GM21526 (cell line): ENCODE measurements at regions not wholly inside any gene's neighbourhood (a gene's known extent, or its start where the extent isn't known, plus 50 kb on each side); places are given as distances from the start of the nearest gene placed in this dataset.
"Not testable (repeated sequence)": the region's sequence is repeated elsewhere in the genome, so short reads cannot be mapped to it uniquely, and the experiment has no call there.

Experiments
- ATAC-seq: cut with Tn5 transposase; IDR thresholded peaks from one replicate; pipeline ENCODE4 v1.9.1; 2021; ENCODE audit warnings: moderate library complexity; ENCODE audit not compliant: unreplicated experiment, low FRiP score

DNA sequence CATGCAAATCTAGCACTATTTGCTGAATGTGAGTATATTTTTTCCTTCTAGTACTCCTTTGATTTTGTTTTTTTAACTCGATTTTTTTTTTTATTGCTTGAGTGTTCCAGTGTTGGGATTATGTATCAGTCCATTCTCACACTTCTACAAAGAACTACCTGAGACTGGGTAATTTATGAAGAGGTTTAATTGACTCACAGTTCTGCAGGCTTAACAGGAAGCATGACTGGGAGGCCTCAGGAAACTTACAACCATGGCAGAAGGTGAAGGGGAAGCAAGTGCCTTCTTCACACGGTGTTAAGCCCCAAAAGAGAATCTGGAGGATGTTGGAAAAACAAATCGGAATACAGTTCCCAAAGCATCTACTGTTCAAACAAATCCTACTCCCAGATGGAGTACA, 69.1 kb downstream of the ZNF518B start:
- ATAC-seq = not testable (repeated sequence)

GRCh38 chr4:10385994-10386394, 71.2 kb downstream of the ZNF518B start:
- ATAC-seq = no peak

DNA sequence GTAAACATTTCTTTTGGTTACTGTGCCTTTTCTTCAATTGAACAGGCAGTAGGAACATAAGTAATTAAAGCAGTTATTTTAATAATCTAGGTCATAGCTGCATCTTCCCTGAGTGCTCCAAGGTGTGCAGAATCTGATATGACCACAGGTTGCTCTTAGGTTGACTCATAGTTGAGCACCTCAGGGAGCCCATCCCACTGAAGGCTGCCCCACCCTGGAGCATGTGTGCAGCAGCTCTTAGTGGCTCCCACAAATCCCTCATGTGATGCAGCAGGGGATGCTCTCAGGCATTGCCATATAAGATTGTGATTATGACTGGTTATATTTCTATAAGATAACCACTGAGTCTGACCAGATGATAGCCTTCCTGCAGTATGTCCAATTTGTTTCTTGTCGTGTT, 72.3 kb downstream of the ZNF518B start:
- no peak for ATAC-seq

GRCh38 chr4:10383417-10383816, 73.8 kb downstream of the ZNF518B start:
- ATAC-seq = no peak

GRCh38 chr4:10382171-10382570, 75.1 kb downstream of the ZNF518B start:
- not testable (repeated sequence) for ATAC-seq

DNA sequence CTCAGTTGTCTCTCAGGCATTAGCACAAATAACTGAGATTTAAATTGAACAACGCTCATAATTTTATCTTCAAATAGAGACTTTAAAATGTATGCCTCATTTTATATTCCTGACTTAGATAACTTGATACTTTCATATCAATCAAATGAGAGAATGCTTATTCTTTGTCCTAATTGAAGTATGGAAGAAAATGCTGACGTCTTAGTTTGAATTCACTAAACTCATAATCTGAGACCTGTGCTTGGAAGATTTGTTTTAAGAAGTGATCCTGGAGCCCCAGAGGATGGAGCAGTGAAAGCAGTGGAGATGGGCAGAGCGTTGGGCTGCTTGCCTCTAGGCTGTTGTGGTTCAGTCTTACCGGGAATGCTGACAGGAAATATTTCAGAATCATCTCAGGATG, 76.1 kb downstream of the ZNF518B start:
- no peak for ATAC-seq

GRCh38 chr4:10380735-10381134, 76.5 kb downstream of the ZNF518B start:
- ATAC-seq = no peak

DNA sequence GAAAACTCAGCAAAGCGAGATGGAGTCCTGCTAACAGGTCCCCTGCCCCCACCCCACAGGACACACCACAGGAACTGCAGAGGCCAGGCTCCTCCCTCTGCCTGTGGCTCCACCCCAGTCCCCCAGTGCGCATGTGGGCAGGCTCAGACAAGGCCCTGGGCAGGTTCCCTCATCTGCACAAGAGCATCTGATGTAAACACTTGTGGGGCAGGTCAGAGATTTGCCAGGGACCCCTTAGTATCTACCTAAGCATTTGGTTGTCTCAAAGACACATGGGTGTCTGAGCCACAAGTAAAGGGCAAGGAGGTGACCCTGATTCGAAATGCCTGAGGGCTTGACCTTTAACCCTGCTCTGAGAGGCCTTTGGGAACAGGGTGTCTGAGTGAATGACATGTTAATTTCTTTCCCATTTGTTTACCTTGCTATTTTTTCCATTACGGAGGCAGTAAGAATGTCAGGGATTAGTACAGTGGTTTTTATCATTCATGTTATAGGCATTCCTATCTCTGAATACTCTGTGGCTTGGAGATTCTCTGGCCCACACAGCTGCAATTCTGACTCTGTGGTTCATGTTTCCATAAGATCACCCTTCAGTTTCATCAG, 85.3 kb downstream of the ZNF518B start:
- ATAC-seq = no peak

- no peak for ATAC-seq
These were observed 86.1 kb downstream of the ZNF518B start for GRCh38 chr4:10371121-10371520.

DNA sequence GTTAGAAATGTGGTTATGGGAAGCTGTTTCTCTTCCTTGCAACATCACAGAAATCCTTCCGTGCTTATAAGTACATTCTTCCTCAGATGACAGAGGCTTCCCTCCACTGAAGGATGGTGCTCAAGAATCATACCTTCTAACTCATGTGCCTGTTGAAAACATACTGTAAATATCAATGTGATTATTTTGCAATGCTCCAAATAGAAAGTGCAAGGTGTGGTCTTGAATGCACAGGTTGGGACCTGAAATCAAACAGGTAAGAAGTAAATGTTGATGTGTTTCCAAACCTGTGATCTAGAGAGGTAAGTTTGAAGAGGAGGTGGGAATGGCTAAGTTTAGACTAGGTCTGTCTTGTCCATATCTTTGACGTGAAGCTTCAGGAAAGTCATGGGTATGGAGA, 87.7 kb downstream of the ZNF518B start:
- no peak for ATAC-seq

DNA sequence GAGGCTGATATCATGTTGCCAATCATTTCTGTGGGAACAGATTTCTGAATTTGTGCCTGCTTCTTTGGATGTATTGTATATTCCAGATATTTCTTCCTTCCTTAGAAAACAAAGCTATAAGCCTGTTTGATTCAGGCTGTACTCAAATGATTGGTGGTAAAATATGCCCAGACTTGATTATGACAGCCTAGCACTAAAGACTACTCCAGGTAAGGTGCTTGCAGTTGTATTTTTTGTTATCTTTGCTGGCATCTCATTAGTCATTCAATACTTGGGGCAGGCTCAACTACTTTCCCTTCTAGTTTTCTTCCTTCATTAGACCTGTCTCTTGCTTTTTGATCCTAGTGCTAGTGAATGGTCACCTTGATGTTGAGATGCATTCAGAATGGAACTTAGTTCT, 90.6 kb downstream of the ZNF518B start:
- ATAC-seq = no peak

DNA sequence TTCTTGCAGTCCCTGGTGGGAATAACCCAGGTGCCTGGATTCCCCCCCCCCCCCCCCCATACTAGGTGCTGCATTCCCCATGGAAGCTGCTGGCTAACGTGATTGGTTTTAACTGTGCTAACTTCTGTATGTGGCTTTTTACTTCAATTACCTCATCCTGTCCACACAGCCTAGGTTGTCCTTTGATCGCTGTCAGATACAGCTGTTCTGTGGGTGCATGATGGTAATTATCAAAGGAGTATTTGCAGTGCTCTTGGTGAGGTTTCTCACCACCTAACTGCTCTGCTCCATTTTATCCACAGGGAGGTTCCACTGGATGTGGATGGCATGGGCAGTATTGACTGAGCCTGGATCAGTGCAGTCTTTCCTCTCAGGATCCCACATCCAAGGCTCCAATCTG, 93.0 kb downstream of the ZNF518B start:
- ATAC-seq = no peak

DNA sequence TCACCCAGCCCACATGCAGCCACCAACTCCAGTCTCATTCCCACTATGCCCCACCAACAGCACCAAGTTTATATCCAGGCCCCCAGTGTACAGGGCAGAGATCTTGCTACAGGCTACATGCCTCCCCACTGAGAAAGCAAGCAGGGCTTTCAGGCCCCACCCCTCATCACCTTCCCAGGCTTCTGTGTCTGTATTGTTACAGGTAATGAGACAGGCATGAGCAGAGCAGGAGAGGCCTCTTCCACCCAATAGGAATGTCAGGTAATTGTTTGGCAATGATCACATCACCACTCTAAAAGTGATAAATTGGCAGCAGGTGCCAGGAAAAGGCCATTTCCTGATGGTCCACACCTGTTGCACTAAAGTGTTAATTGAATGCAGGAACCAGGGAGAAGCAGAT, 102.5 kb downstream of the ZNF518B start:
- no peak for ATAC-seq

DNA sequence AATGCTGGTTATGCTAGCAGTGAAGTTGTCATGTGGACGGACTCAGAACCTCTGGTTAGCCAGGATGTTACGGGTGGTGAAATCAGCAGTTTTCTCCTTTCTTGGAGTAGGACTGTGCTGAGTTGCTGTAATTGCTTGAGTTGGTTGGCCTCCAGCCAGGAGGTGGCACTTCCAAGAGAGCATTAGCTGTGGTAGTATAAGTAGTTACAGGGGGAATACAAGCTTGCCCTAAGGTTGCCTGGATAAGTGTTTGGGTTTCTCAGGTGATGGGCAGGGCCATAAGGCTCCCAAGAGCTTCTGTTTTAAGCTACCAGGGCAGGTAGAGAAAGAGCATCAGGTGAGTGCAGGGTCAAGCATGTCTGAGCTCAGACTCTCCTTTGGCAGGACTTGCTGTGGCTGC, 103.0 kb downstream of the ZNF518B start:
- ATAC-seq = no peak

DNA sequence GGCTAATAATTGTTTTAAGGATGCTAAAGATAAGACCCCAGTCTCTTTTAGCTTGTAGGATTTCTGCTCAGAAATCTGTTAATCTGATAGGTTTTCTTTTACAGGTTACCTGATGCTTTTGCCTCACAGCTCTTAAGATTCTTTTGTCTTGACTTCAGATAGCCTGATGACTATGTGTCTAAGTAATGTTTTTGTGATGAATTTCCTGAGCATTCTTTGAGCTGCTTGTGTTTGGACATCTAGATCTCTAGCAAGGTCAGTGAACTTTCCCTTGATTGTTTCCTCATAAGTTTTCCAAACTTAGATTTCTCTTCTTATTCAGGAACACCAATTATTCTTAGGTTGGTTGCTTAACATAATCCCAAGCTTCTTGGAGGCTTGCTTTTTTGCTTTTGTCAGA, 104.1 kb downstream of the ZNF518B start:
- ATAC-seq = no peak

DNA sequence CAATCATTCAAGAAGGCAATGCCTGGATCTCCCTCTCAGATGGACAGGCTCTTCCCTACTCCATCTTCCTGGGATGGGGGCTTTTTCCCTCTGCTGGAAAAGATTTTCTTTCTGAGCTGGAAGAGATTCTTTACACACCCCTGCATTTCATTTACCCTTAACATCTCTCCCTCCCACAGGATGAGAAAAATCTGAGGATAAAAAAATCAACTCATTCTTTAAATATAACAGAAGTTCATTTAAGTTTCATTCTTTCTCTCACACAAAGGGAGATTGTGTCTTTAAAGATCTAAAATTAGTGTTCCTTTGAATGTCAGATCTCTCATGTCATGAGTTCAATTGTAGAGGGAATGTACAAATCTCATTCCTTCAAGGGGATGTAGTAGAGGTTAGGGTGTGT, 109.0 kb downstream of the ZNF518B start:
- ATAC-seq = no peak

DNA sequence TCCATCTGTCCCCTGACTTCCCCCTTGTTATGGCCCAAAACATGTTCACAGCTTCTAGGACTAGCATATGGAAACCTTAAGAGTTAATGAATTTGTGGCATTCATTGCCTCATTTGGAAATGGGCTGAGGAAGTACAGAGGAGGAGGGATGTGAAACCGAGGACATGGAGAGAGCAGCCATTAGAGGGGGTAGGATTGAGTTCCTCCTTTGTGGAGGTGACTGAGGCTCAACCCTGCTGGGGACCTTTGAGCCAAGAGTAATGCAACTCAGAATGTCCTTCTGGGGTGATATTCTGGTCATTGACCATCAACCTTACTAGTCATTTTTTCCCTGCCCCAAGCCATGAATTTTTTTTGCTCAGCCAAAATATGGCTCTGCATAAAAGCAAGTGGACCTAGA, 109.4 kb downstream of the ZNF518B start:
- ATAC-seq = no peak

DNA sequence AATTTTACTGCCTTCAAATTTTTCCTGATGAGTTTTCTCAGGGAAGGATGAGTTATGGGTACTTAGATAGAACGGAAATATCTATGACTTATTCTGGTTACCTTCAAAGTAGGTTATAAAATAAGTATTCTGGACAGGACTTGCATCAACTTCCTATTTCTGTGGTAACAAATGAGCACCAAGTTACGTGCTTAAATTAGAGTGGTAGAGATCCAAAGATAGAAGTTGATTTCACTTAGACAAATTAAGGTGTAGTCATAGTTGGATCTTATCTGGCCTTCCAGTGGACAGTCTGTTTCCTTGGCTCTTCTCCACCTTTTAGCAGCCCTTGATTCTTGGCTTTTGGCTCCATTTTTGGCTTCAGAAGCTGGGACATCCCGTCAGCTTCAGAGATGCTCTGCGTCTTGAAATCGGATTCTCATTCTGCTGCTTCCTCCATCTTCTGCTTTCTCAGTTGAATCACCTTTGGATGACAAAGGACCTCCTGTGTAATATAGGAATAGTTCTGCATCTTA, 109.9 kb downstream of the ZNF518B start:
- ATAC-seq = no peak

- ATAC-seq = no peak
These were observed 111.2 kb downstream of the ZNF518B start for GRCh38 chr4:10346023-10346422.

- no peak for ATAC-seq
These were observed 111.8 kb downstream of the ZNF518B start for GRCh38 chr4:10345381-10345784.

DNA sequence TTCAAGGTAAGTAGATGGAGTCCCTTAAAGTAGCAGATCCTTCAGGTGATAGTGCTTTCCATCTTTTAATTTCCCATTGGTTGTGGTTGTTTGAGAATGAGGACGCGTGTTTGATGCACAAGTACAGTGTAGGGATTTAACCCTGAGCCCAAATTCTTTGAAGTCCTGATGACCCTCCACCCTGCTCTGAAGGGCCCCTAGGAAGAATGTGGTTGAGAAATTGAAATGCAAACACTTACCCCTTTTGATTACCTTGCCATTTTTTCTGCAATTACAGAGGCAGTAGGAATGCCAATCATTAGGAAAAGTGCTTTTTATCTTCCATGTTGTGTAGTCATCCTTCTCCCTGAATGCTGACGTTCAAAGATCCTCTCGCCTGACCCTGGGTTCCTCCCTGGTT, 112.4 kb downstream of the ZNF518B start:
- no peak for ATAC-seq

- ATAC-seq = no peak
These were observed 113.6 kb downstream of the ZNF518B start for GRCh38 chr4:10343656-10344055.

DNA sequence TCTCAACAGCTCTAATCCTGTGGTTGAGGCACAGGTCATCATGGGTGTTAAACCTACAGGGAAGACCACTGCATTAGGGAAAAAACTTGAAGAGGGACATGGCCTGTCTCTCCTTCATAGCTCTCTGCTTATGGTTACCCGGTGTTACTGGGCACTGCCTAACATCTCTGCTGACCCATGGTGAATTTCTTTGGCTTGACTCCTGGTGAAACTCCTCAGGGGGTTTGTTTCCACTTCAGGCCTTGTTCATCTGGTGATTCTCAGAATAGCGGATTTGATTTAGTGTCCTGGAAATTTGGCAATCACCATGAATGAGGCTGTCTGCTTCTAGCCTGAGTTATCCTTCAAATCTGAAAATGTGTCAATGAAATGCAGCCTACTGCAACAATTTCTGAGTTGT, 114.4 kb downstream of the ZNF518B start:
- ATAC-seq = no peak
